ENCODE measurements at regions not wholly inside any gene's neighbourhood (a gene's known extent, or its start where the extent isn't known, plus 50 kb on each side); places are given as distances from the start of the nearest gene placed in this dataset.
"Not testable (repeated sequence)": the region's sequence is repeated elsewhere in the genome, so short reads cannot be mapped to it uniquely, and the experiment has no call there.

GRCh38 chr5:96528826-96529474, 95.9 kb upstream of the PCSK1 start:
- DNase-seq (ENCODE audit: low read depth), result no peak

- DNase-seq (ENCODE audit: low read depth), result no peak
Measured at GRCh38 chr5:96529559-96529958, 96.5 kb upstream of the PCSK1 start.

GRCh38 chr5:96530901-96531300, 97.9 kb upstream of the PCSK1 start:
- no peak for DNase-seq (ENCODE audit: low read depth)

- DNase-seq (ENCODE audit: low read depth), result no peak
Measured at GRCh38 chr5:96533371-96533770, 100.3 kb upstream of the PCSK1 start.

GRCh38 chr5:96537386-96537785, 104.3 kb upstream of the PCSK1 start:
- no peak for DNase-seq (ENCODE audit: low read depth)

GRCh38 chr5:96538808-96539250, 105.8 kb upstream of the PCSK1 start:
- no peak for DNase-seq (ENCODE audit: low read depth)

GRCh38 chr5:96546120-96546519, 113.1 kb upstream of the PCSK1 start:
- no peak for DNase-seq (ENCODE audit: low read depth)

- DNase-seq (ENCODE audit: low read depth), result no peak
Measured at GRCh38 chr5:96547486-96547885, 114.4 kb upstream of the PCSK1 start.

GRCh38 chr5:96548905-96549304, 113.3 kb upstream of the CAST start:
- DNase-seq (ENCODE audit: low read depth), result no peak

- not testable (repeated sequence) for DNase-seq (ENCODE audit: low read depth)
Measured at GRCh38 chr5:96560857-96561256, 101.3 kb upstream of the CAST start.

GRCh38 chr5:96562614-96563013, 99.6 kb upstream of the CAST start:
- no peak for DNase-seq (ENCODE audit: low read depth)

- DNase-seq (ENCODE audit: low read depth), result no peak
Measured at GRCh38 chr5:96563816-96564215, 98.4 kb upstream of the CAST start.

- DNase-seq (ENCODE audit: low read depth), result no peak
Measured at GRCh38 chr5:96565582-96566265, 96.5 kb upstream of the CAST start.

GRCh38 chr5:96566833-96567587, 95.2 kb upstream of the CAST start:
- DNase-seq (ENCODE audit: low read depth), result no peak

- no peak for DNase-seq (ENCODE audit: low read depth)
Measured at GRCh38 chr5:96569332-96569731, 92.8 kb upstream of the CAST start.

- no peak for DNase-seq (ENCODE audit: low read depth)
Measured at GRCh38 chr5:96569770-96570169, 92.4 kb upstream of the CAST start.

GRCh38 chr5:96572864-96573512, 89.2 kb upstream of the CAST start:
- DNase-seq (ENCODE audit: low read depth), result no peak

- DNase-seq (ENCODE audit: low read depth), result no peak
Measured at GRCh38 chr5:96573513-96573894, 88.7 kb upstream of the CAST start.

GRCh38 chr5:96576876-96577275, 85.3 kb upstream of the CAST start:
- DNase-seq (ENCODE audit: low read depth), result no peak

GRCh38 chr5:96577909-96578308, 84.3 kb upstream of the CAST start:
- no peak for DNase-seq (ENCODE audit: low read depth)

GRCh38 chr5:96579711-96580110, 82.5 kb upstream of the CAST start:
- DNase-seq (ENCODE audit: low read depth), result no peak

- DNase-seq (ENCODE audit: low read depth), result no peak
Measured at GRCh38 chr5:96582343-96582742, 79.8 kb upstream of the CAST start.

- DNase-seq (ENCODE audit: low read depth), result no peak
Measured at GRCh38 chr5:96584712-96585111, 77.5 kb upstream of the CAST start.
